Glutamatergic neuron (in vitro differentiated cells): ENCODE measurements at regions not wholly inside any gene's neighbourhood (a gene's known extent, or its start where the extent isn't known, plus 50 kb on each side); places are given as distances from the start of the nearest gene placed in this dataset.

Experiments
- DNase-seq: peaks from one replicate; pipeline ENCODE4 v3.0.0; 2022
- H3K27ac Mint-ChIP-seq: one replicate; pipeline ENCODE4 v1.8.0; 2020; ENCODE audit warnings: mild to moderate bottlenecking, mixed read lengths, inconsistent platforms; ENCODE audit not compliant: unreplicated experiment
- H3K27me3 Mint-ChIP-seq: one replicate; pipeline ENCODE4 v1.8.0; 2020; ENCODE audit warnings: mild to moderate bottlenecking, moderate library complexity, mixed read lengths, inconsistent platforms; ENCODE audit not compliant: unreplicated experiment
- H3K36me3 Mint-ChIP-seq: one replicate; pipeline ENCODE4 v1.8.0; 2020; ENCODE audit warnings: mild to moderate bottlenecking, mixed read lengths, inconsistent platforms; ENCODE audit not compliant: unreplicated experiment
- H3K4me1 Mint-ChIP-seq: one replicate; pipeline ENCODE4 v1.8.0; 2020; ENCODE audit warnings: mild to moderate bottlenecking, low read depth, mixed read lengths, inconsistent platforms; ENCODE audit not compliant: unreplicated experiment
- H3K4me3 Mint-ChIP-seq: one replicate; pipeline ENCODE4 v1.8.0; 2020; ENCODE audit warnings: mild to moderate bottlenecking, mixed read lengths, inconsistent platforms; ENCODE audit not compliant: unreplicated experiment
- H3K9me3 Mint-ChIP-seq: one replicate; pipeline ENCODE4 v1.8.0; 2020; ENCODE audit warnings: mild to moderate bottlenecking, moderate library complexity, mixed read lengths, inconsistent platforms; ENCODE audit not compliant: unreplicated experiment
- TF ChIP-seq, protein P1 (sequence below): fragments of 200-600 bp; sonication (generic); IDR thresholded peaks from one replicate; pipeline ENCODE4 v1.5.0; 2021; ENCODE audit not compliant: partially characterized antibody, unreplicated experiment

DNA sequence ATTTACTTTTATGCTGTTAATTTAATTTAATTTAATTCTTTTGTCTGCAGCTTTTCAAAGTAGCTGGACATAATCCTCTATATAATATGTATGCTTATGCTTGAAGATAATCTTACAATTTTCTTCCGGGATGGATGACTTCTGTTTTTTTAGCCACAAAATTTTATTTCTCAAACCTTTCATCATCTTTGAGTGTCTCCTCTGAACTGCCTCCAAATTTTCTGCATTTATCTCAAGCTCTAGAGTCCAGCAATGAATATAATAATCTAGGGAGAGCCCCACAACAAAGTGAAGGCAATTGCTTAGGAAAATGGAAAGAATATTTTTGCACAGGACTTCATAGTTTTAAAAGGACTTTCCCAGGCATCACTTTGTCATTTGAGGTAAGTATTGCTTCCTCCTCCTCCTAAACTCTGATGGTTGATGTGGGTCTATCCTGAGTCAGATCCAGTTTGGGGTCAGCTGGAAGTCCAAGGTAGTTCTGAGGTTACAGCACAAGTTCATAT, 53.7 kb upstream of the FAM3C start:
- Mint-ChIP-seq H3K4me1 (no peaks in the 10 kb centered on the region), H3K27me3 (peaks cover 1% of the 10 kb centered on the region), H3K9me3 (no peaks in the 10 kb centered on the region), H3K36me3 (no peaks in the 10 kb centered on the region), H3K4me3 (no peak overlapping the region), H3K27ac (no peak overlapping the region)
- no peak for DNase-seq
- TF ChIP-seq, protein P1, sequence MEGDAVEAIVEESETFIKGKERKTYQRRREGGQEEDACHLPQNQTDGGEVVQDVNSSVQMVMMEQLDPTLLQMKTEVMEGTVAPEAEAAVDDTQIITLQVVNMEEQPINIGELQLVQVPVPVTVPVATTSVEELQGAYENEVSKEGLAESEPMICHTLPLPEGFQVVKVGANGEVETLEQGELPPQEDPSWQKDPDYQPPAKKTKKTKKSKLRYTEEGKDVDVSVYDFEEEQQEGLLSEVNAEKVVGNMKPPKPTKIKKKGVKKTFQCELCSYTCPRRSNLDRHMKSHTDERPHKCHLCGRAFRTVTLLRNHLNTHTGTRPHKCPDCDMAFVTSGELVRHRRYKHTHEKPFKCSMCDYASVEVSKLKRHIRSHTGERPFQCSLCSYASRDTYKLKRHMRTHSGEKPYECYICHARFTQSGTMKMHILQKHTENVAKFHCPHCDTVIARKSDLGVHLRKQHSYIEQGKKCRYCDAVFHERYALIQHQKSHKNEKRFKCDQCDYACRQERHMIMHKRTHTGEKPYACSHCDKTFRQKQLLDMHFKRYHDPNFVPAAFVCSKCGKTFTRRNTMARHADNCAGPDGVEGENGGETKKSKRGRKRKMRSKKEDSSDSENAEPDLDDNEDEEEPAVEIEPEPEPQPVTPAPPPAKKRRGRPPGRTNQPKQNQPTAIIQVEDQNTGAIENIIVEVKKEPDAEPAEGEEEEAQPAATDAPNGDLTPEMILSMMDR, result no peak

DNA sequence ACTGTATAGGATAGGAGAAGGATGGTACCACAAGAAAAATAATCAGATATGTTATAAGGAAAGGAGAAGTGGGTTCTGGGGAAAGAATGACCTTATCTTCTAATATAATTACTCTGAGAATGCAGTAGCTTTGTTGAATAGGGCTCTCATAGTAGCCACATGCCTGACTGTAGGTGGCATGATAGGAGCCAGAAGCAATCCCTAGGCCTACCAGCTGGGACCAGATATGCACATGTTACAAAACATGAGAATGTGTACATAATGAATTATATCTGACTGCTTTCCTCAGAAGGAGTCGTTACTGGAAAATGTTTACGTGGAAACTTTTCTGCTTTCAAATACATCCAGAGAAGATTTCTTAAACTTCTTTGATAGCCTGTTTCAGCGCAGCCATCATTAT, 53.2 kb upstream of the FAM3C start:
- Mint-ChIP-seq H3K9me3 (no peaks in the 10 kb centered on the region), H3K4me3 (no peak overlapping the region), H3K27me3 (peaks cover 1% of the 10 kb centered on the region), H3K27ac (no peak overlapping the region), H3K4me1 (no peaks in the 10 kb centered on the region), H3K36me3 (no peaks in the 10 kb centered on the region)
- no peak for DNase-seq
- TF ChIP-seq, protein P1, result no peak

DNA sequence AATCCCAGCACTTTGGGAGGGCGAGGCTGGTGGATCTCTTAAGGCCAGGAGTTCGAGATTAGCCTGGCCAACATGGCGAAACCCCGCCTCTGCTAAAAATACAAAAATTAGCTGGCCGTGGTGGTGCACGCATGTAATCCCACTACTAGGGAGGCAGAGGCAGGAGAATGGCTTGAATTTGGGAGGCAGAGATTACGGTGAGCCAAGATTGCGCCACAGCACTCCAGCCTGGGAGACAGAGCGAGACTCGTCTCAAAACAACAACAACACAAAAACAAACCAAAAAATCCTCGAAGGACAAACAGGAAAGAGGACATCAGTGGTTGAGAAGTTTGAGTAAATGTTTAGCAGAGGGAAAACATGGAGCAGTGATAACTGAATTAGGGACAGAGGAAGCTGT, 52.3 kb upstream of the FAM3C start:
- H3K36me3 Mint-ChIP-seq, result no peaks in the 10 kb centered on the region
- no peak overlapping the region for H3K27ac Mint-ChIP-seq
- H3K4me3 Mint-ChIP-seq, result no peak overlapping the region
- TF ChIP-seq, protein P1, result no peak
- H3K4me1 Mint-ChIP-seq, result no peaks in the 10 kb centered on the region
- H3K27me3 Mint-ChIP-seq, result peaks cover 1% of the 10 kb centered on the region
- no peak for DNase-seq
- H3K9me3 Mint-ChIP-seq, result no peaks in the 10 kb centered on the region

DNA sequence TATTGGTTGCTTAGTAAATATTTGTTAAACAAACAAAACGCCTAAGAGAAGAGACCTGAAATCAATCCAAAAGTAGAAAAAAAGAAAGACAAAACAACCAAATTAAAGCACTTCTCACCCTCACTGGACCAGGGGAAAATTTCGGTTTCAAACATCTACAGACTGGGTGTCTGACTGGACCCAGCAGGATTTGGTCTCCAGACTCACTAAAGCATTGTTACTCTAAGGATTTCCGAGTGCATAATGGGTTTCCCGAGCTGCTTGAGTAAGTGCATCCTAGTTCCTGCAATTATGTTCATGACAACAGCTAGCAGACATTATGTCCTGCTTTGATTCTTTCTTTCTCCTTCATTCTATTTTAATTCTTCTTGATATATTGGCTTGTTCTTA, 51.8 kb upstream of the FAM3C start:
- no peak overlapping the region for H3K27ac Mint-ChIP-seq
- no peaks in the 10 kb centered on the region for H3K9me3 Mint-ChIP-seq

DNA sequence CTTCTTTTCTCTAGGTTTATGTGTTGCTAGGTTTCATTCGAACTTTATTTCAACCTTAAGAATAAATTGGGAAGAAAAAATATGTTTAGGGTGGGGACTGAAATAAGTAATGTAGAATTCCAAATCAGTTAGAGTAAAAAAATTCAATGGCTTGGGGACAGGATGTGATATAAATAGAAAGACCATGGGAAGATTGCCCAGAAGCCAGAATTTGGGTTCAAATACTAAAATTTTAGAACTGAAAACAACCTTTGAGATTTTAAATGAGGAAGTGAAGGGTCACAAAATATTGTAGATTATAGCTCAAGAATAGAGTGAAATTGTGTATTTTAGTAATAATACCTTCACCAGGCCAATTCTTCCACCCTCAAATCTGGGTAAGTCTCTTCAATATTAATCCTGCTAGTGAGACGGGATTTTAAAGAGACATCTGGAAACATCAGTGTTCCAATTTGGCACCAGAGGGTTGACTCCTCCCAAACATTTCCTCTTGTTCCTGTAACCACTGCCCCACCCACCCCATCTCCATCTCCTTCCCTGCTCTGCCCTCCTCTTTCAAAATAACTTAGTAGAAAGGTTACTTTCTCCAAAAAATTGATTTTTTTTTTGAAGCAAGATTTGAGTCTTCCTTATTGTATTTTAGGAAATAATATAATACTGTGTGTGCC, 51.3 kb upstream of the FAM3C start:
- TF ChIP-seq, protein P1, result no peak
- no peak overlapping the region for H3K27ac Mint-ChIP-seq
- no peaks in the 10 kb centered on the region for H3K9me3 Mint-ChIP-seq
- peaks cover 1% of the 10 kb centered on the region for H3K27me3 Mint-ChIP-seq
- H3K4me3 Mint-ChIP-seq, result no peak overlapping the region
- no peak for DNase-seq
- H3K36me3 Mint-ChIP-seq, result no peaks in the 10 kb centered on the region
- no peaks in the 10 kb centered on the region for H3K4me1 Mint-ChIP-seq

More for the DNA sequence above, 51.8 kb upstream of the FAM3C start:
- DNase-seq, result no peak
- TF ChIP-seq, protein P1, result no peak
- H3K36me3 Mint-ChIP-seq, result no peaks in the 10 kb centered on the region
- H3K4me1 Mint-ChIP-seq, result no peaks in the 10 kb centered on the region
- H3K27me3 Mint-ChIP-seq, result peaks cover 1% of the 10 kb centered on the region
- no peak overlapping the region for H3K4me3 Mint-ChIP-seq
